ENCODE measurements at regions not wholly inside any gene's neighbourhood (a gene's known extent, or its start where the extent isn't known, plus 50 kb on each side); places are given as distances from the start of the nearest gene placed in this dataset.

GRCh38 chr3:89851974-89852621 is 744.7 kb downstream of the EPHA3 start:
- no peak for TF ChIP-seq MAX (IDR thresholded peaks at IDR 0.05; ENCODE audit: insufficient read depth, insufficient read length)
- TF ChIP-seq, protein P1, sequence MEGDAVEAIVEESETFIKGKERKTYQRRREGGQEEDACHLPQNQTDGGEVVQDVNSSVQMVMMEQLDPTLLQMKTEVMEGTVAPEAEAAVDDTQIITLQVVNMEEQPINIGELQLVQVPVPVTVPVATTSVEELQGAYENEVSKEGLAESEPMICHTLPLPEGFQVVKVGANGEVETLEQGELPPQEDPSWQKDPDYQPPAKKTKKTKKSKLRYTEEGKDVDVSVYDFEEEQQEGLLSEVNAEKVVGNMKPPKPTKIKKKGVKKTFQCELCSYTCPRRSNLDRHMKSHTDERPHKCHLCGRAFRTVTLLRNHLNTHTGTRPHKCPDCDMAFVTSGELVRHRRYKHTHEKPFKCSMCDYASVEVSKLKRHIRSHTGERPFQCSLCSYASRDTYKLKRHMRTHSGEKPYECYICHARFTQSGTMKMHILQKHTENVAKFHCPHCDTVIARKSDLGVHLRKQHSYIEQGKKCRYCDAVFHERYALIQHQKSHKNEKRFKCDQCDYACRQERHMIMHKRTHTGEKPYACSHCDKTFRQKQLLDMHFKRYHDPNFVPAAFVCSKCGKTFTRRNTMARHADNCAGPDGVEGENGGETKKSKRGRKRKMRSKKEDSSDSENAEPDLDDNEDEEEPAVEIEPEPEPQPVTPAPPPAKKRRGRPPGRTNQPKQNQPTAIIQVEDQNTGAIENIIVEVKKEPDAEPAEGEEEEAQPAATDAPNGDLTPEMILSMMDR (IDR thresholded peaks at IDR 0.05; ENCODE audit: extremely low read depth in 1 of 2, insufficient read depth in 1 of 2, low read depth in 1 of 2, low read length in 2 of 2): no peak
- no peak for TF ChIP-seq EZH2 (IDR thresholded peaks at IDR 0.05; ENCODE audit: borderline replicate concordance, low read depth, low read length, severe bottlenecking)
- TF ChIP-seq MYC (IDR thresholded peaks at IDR 0.05; ENCODE audit: low read depth, low read length): no peak
- TF ChIP-seq JUN (IDR thresholded peaks at IDR 0.05; ENCODE audit: borderline replicate concordance, insufficient read depth, insufficient read length, low read depth): no peak
- TF ChIP-seq POLR2A (IDR thresholded peaks at IDR 0.05; ENCODE audit: low read depth, low read length): no peak
- TF ChIP-seq POLR2AphosphoS5 (IDR thresholded peaks at IDR 0.05; ENCODE audit: insufficient read depth, low read depth, low read length): no peak
- TF ChIP-seq GATA2 (IDR thresholded peaks at IDR 0.05; ENCODE audit: insufficient read depth, insufficient read length, low read depth, low read length): no peak
- TF ChIP-seq FOS (IDR thresholded peaks at IDR 0.05; ENCODE audit: borderline replicate concordance, insufficient read depth, low read length): no peak
- no peak for DNase-seq (ENCODE audit: low read depth, low spot score)
- no peak for FAIRE-seq
- no peaks in the 10 kb centered on the region for H3K27me3 ChIP-seq (ENCODE audit: control insufficient read depth in 2 of 2, insufficient read depth in 2 of 2, low read length in 2 of 2)
- no peaks in the 10 kb centered on the region for H3K36me3 ChIP-seq (ENCODE audit: control insufficient read depth in 2 of 2, extremely low read depth in 1 of 2, insufficient read depth in 2 of 2, low read length in 2 of 2)
- H3K27ac ChIP-seq (ENCODE audit: insufficient read depth, low read depth, low read length): no peak overlapping the region
- H3K4me2 ChIP-seq (ENCODE audit: insufficient read depth, low read length): no peak overlapping the region
- intact Hi-C loops (cut with micrococcal nuclease): no loop called here
- BruUV-seq (replicated peaks): no TSS peak
- H3K79me2 ChIP-seq (ENCODE audit: control insufficient read depth, insufficient read depth, low read length): no peaks in the 10 kb centered on the region
- H3K4me3 ChIP-seq (replicated peaks in 1 of 3; ENCODE audit: insufficient read depth in 1 of 3, low read depth in 1 of 3, low read length in 3 of 3): no peak overlapping the region
- no peaks in the 10 kb centered on the region for H3K4me1 ChIP-seq (ENCODE audit: control insufficient read depth, extremely low read depth, insufficient read depth, low read length)
- H3K9me1 ChIP-seq (replicated peaks; ENCODE audit: control insufficient read depth, extremely low read depth, insufficient read depth, low read length): no peaks in the 10 kb centered on the region
- H3K9ac ChIP-seq (replicated peaks; ENCODE audit: extremely low read depth, insufficient read depth, low read length): no peak overlapping the region
- dilution Hi-C loops (cut with MboI; ENCODE audit: extremely low pct_ligation_motif_present, low sequenced_read_pairs): no loop called here
- CTCF ChIA-PET: no interaction called here
- no peaks in the 10 kb centered on the region for H3K9me3 ChIP-seq (replicated peaks; ENCODE audit: control insufficient read depth, insufficient read depth, low read length)
- H2AFZ ChIP-seq (ENCODE audit: low read depth, low read length): no peak overlapping the region
- H4K20me1 ChIP-seq (replicated peaks; ENCODE audit: control insufficient read depth, extremely low read depth, insufficient read depth, low read length): no peaks in the 10 kb centered on the region
- POLR2A ChIA-PET: no interaction called here

Measured in endothelial cell of umbilical vein (primary cell).